ENCODE measurements at regions not wholly inside any gene's neighbourhood (a gene's known extent, or its start where the extent isn't known, plus 50 kb on each side); places are given as distances from the start of the nearest gene placed in this dataset.

DNA sequence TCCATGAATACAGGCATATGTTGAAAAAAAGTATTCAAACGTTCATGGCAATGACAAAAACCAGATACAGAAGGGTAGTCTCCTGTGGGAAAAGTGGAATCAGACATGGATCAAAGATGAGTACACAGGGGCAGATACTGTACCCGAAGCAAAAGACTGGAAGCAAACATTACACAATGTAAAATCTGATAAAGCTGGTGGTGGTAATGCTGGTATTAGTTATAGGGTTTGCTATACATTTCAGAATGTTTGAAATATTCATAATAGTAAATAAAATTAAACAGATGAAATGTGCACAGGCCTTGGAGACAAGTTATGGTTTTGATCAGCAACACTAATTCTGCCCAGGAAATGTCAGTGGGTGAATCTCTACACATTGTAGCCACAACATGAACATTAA is 607.6 kb downstream of the SOX6 start:
- no peaks in the 10 kb centered on the region for H3K36me3 ChIP-seq
- ATAC-seq = no peak
- H3K4me3 ChIP-seq = no peak overlapping the region
- 75 to 90% methylated on average over 2 of the region's 2 CpGs for WGBS, 2 donors (ENCODE audit: low coverage in 1 of 2)
- no peaks in the 10 kb centered on the region for H3K27me3 ChIP-seq
- H3K4me1 ChIP-seq = no peaks in the 10 kb centered on the region
- no peak overlapping the region for H3K27ac ChIP-seq
- no peak for TF ChIP-seq POLR2A (IDR thresholded peaks at IDR 0.05)
- TF ChIP-seq EP300 (IDR thresholded peaks at IDR 0.05) = no peak
- no peak for TF ChIP-seq CTCF (IDR thresholded peaks at IDR 0.05)
- no peak for TF ChIP-seq POLR2AphosphoS5 (IDR thresholded peaks at IDR 0.05)
- H3K9me3 ChIP-seq = peaks cover 0 to 5% (median 0%) of the 10 kb centered on the region in 3 donors

DNA sequence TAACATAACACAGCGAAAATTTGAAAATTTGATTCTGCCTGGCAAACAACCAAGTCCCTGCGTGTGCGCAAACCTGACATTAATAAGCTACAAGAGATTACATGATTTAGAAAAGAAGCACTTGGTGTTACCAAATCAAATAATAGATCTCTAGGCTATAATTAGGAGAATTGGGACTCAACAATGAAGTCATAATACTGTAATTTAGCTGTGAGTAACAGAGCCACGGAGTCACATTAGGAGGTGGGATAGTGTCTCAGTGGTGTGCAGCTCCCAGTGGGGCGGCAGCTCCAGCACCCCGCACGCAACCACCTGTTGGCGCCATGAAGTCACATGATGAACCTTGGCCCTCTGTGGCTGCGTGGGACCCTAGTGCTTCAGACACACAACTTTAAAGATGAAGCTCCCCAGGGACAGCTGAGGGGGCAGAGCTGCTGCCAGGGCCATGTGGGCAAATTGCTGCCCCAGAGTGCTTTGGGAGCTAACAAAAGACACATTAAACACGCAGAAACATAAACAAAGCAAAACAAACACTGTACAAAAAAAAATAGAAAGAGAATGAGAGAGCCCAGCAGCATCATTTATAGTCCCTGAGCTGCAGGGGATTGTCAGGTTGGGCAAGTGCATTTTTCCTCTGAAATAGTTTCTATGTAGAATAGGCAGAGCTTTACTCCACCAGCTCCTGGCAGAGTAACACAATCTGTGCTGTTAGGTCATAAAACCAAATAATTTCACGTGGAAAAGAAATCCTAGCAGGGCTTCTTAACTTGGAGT is 605.6 kb downstream of the SOX6 start:
- H3K27me3 ChIP-seq = no peaks in the 10 kb centered on the region
- peaks cover 0 to 12% (median 0%) of the 10 kb centered on the region in 3 donors for H3K9me3 ChIP-seq
- no peak overlapping the region for H3K4me3 ChIP-seq
- no peak for ATAC-seq
- H3K36me3 ChIP-seq = no peaks in the 10 kb centered on the region
- H3K27ac ChIP-seq = no peak overlapping the region
- 67 to 83% methylated on average over 5 to 10 of the region's 11 CpGs for WGBS, 2 donors (ENCODE audit: low coverage in 1 of 2)
- H3K4me1 ChIP-seq = no peaks in the 10 kb centered on the region
- TF ChIP-seq EP300 (IDR thresholded peaks at IDR 0.05) (no peak), POLR2A (IDR thresholded peaks at IDR 0.05) (no peak), POLR2AphosphoS5 (IDR thresholded peaks at IDR 0.05) (no peak), CTCF (IDR thresholded peaks at IDR 0.05) (no peak)

DNA sequence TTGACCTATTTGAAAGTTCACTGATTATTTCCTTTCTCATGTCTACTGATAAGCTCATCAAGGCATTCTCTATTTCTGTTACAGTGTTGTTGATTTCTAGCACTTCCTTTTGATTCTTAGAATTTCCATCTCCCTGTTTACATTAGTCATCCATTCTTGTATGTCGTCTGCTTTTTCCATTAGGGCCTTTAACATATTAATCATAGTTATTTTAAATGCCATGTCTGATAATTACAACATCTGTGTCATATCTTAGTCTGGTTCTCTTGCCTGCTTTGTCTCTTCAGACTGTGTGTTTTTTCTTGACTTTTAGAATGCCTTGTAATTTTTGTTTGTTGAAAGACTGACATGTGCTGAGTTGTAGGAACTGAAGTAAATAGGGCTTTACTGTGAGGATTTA is 602.1 kb downstream of the SOX6 start:
- no peaks in the 10 kb centered on the region for H3K27me3 ChIP-seq
- WGBS, 2 donors (ENCODE audit: low coverage in 1 of 2) = 7 to 14% methylated on average over 1 of the region's 1 CpG
- H3K9me3 ChIP-seq = peaks cover 0 to 12% (median 0%) of the 10 kb centered on the region in 3 donors
- TF ChIP-seq POLR2AphosphoS5 (IDR thresholded peaks at IDR 0.05) (no peak), POLR2A (IDR thresholded peaks at IDR 0.05) (no peak), EP300 (IDR thresholded peaks at IDR 0.05) (no peak), CTCF (IDR thresholded peaks at IDR 0.05) (no peak)
- no peak overlapping the region for H3K27ac ChIP-seq
- no peaks in the 10 kb centered on the region for H3K4me1 ChIP-seq
- ATAC-seq = no peak
- no peak overlapping the region for H3K4me3 ChIP-seq
- H3K36me3 ChIP-seq = no peaks in the 10 kb centered on the region

GRCh38 chr11:15757048-15757698 is 599.2 kb downstream of the SOX6 start:
- TF ChIP-seq EP300 (IDR thresholded peaks at IDR 0.05) = no peak
- no peak for TF ChIP-seq CTCF (IDR thresholded peaks at IDR 0.05)
- TF ChIP-seq POLR2AphosphoS5 (IDR thresholded peaks at IDR 0.05) = no peak
- 67 to 89% methylated on average over 12 to 16 of the region's 16 CpGs for WGBS, 2 donors (ENCODE audit: low coverage in 1 of 2)
- no peak for ATAC-seq

More at GRCh38 chr11:15757048-15757698, 599.2 kb downstream of the SOX6 start:
- H3K4me1 ChIP-seq = no peaks in the 10 kb centered on the region
- no peak overlapping the region for H3K27ac ChIP-seq
- H3K36me3 ChIP-seq = no peaks in the 10 kb centered on the region
- H3K9me3 ChIP-seq = peaks cover 0 to 12% (median 0%) of the 10 kb centered on the region in 3 donors
- no peaks in the 10 kb centered on the region for H3K27me3 ChIP-seq
- no peak overlapping the region for H3K4me3 ChIP-seq
